Esophagus squamous epithelium (tissue), 4 donors: ENCODE measurements at regions not wholly inside any gene's neighbourhood (a gene's known extent, or its start where the extent isn't known, plus 50 kb on each side); places are given as distances from the start of the nearest gene placed in this dataset.

ENCODE experiments used
- POLR2A ChIP-seq, 4 donors: fragments of 450-650 bp; IDR thresholded peaks; one replicate each; pipeline ENCODE4 v1.6.1; 2017; ENCODE audit warnings: antibody characterized with exemption in 4 of 4, mild to moderate bottlenecking in 4 of 4, moderate library complexity in 3 of 4
- TF ChIP-seq, protein P1 (sequence below), 6 experiments: fragments of 450-650 bp in 4 of 6; fragments of 200-600 bp in 2 of 6; sonication (generic) in 2 of 6; IDR thresholded peaks; one replicate each; pipeline ENCODE4 v1.5.1; 2016 to 2019; ENCODE audit warnings: antibody characterized with exemption in 6 of 6, mild to moderate bottlenecking in 4 of 6, moderate library complexity in 4 of 6

- TF ChIP-seq, protein P1, sequence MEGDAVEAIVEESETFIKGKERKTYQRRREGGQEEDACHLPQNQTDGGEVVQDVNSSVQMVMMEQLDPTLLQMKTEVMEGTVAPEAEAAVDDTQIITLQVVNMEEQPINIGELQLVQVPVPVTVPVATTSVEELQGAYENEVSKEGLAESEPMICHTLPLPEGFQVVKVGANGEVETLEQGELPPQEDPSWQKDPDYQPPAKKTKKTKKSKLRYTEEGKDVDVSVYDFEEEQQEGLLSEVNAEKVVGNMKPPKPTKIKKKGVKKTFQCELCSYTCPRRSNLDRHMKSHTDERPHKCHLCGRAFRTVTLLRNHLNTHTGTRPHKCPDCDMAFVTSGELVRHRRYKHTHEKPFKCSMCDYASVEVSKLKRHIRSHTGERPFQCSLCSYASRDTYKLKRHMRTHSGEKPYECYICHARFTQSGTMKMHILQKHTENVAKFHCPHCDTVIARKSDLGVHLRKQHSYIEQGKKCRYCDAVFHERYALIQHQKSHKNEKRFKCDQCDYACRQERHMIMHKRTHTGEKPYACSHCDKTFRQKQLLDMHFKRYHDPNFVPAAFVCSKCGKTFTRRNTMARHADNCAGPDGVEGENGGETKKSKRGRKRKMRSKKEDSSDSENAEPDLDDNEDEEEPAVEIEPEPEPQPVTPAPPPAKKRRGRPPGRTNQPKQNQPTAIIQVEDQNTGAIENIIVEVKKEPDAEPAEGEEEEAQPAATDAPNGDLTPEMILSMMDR (IDR thresholded peaks at IDR 0.05) = no peak
- TF ChIP-seq POLR2A (IDR thresholded peaks at IDR 0.05) = no peak
Measured at GRCh38 chr2:195548198-195548940, 108.7 kb upstream of the SLC39A10 start.
